Kasumi-1 (cell line): ENCODE measurements at regions not wholly inside any gene's neighbourhood (a gene's known extent, or its start where the extent isn't known, plus 50 kb on each side); places are given as distances from the start of the nearest gene placed in this dataset.

ENCODE experiments used
- DNase-seq, 2 experiments: peaks; one replicate each; lab custom pipeline; 2025; lab: John Stamatoyannopoulos, UW

GRCh38 chr18:24827501-24827900 is 367.1 kb downstream of the HRH4 start:
- DNase-seq, result no peak

GRCh38 chr18:24831081-24831480 is 370.6 kb downstream of the HRH4 start:
- DNase-seq, result no peak

- DNase-seq, result no peak
Observed at GRCh38 chr18:24831871-24832665, 371.6 kb downstream of the HRH4 start.

- DNase-seq, result no peak
Observed at GRCh38 chr18:24835751-24836150, 375.3 kb downstream of the HRH4 start.

- DNase-seq, result no peak
Observed at GRCh38 chr18:24837066-24837465, 376.6 kb downstream of the HRH4 start.

- no peak for DNase-seq
Observed at GRCh38 chr18:24840051-24840450, 379.6 kb downstream of the HRH4 start.

- no peak for DNase-seq
Observed at GRCh38 chr18:24840640-24841039, 380.2 kb downstream of the HRH4 start.

GRCh38 chr18:24841536-24841935 is 381.1 kb downstream of the HRH4 start:
- no peak for DNase-seq

GRCh38 chr18:24843123-24843522 is 382.7 kb downstream of the HRH4 start:
- no peak for DNase-seq

GRCh38 chr18:24846138-24846537 is 385.7 kb downstream of the HRH4 start:
- DNase-seq, result peak; percentile 15 to 40

GRCh38 chr18:24850532-24850931 is 390.1 kb downstream of the HRH4 start:
- no peak for DNase-seq

GRCh38 chr18:24853076-24853475 is 392.6 kb downstream of the HRH4 start:
- no peak for DNase-seq

- DNase-seq, result no peak
Observed at GRCh38 chr18:24860978-24861680, 400.7 kb downstream of the HRH4 start.

- DNase-seq, result no peak
Observed at GRCh38 chr18:24862201-24862816, 401.9 kb downstream of the HRH4 start.

- DNase-seq, result no peak
Observed at GRCh38 chr18:24868311-24868710, 407.9 kb downstream of the HRH4 start.

GRCh38 chr18:24868760-24869237 is 408.4 kb downstream of the HRH4 start:
- no peak for DNase-seq

GRCh38 chr18:24869285-24869684 is 408.8 kb downstream of the HRH4 start:
- DNase-seq, result no peak

- DNase-seq, result no peak
Observed at GRCh38 chr18:24875286-24875685, 414.8 kb downstream of the HRH4 start.

- DNase-seq, result no peak
Observed at GRCh38 chr18:24875777-24876176, 415.3 kb downstream of the HRH4 start.

- DNase-seq, result no peak
Observed at GRCh38 chr18:24876266-24876665, 415.8 kb downstream of the HRH4 start.

- no peak for DNase-seq
Observed at GRCh38 chr18:24877066-24877465, 416.6 kb downstream of the HRH4 start.

- DNase-seq, result no peak
Observed at GRCh38 chr18:24877546-24877945, 417.1 kb downstream of the HRH4 start.

GRCh38 chr18:24878289-24878688 is 417.9 kb downstream of the HRH4 start:
- peak; percentile 64 to 82 for DNase-seq
